ENCODE measurements at regions not wholly inside any gene's neighbourhood (a gene's known extent, or its start where the extent isn't known, plus 50 kb on each side); places are given as distances from the start of the nearest gene placed in this dataset.

DNA sequence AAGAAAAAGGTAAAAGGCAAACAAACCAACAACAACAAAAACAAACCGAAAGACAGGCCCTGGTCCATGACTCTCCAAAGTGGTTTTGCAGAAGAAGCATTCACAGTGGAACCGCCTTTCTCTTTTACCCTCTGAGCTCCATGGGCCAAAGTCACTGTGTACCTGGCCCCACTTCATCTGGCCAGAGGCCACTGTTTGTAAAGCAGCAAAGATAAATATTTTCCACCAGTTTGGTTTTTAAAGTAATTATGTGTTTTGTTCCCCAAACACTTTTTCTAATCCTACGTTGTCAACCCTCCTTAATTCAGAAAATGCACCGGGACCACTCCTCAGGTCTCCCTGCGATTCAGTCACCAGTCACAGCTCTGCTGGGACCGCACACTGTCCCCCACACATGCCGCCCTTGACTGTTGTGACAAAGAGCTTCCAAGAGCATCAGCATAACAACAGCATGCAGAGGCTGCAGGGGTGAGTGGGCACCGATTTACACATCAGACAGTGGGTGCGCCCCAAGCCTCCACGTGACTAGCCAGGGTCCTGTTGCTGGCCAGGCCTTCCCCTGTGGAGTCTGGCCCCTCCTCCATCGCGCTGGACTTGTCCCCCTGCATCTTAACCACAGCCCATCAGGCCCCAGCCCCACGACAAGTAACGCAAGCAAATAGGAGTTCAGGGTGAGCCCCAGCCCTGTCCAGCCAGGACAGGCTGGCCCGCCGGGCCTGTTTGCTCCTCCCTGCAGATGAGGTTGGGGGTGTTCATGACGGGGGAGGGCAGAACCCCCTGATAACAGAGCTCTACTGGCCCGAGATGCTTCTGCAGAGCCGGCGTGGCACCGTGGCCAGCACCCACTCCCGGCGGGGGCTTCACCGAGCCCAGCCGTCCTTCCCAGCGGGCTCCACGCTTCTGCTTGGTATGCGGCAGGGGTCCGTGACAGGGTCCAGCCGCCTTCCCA, 65.2 kb upstream of the DIO3 start:
- H3K4me3 ChIP-seq, result no peak overlapping the region
- no peaks in the 10 kb centered on the region for H3K36me3 ChIP-seq (ENCODE audit: control insufficient read depth in 4 of 4, insufficient read depth in 4 of 4, low read length in 4 of 4)
- no peak for TF ChIP-seq CTCF (IDR thresholded peaks at IDR 0.05; ENCODE audit: control extremely low read depth, extremely low read depth)
- H3K9ac ChIP-seq (ENCODE audit: insufficient read depth in 1 of 2, low read length in 2 of 2), result no peak overlapping the region
- DNase-seq, result peak in 2 of 3 donors; percentile 32 to 43
- peaks cover 0 to 7% (median 1%) of the 10 kb centered on the region in 4 donors for H3K9me3 ChIP-seq (ENCODE audit: control insufficient read depth in 4 of 4, insufficient read depth in 3 of 4, low read length in 3 of 4)
- no peak overlapping the region for H3K27ac ChIP-seq (ENCODE audit: low read depth in 1 of 2, low read length in 1 of 2)
- no peak for ATAC-seq (ENCODE audit: insufficient read depth, low FRiP score)
- H3K4me1 ChIP-seq (ENCODE audit: control insufficient read depth in 5 of 5, insufficient read depth in 5 of 5, low read length in 5 of 5), result peaks cover 0 to 25% (median 0%) of the 10 kb centered on the region in 5 donors
- peaks cover 0 to 29% (median 0%) of the 10 kb centered on the region in 3 donors for H3K27me3 ChIP-seq (ENCODE audit: control insufficient read depth in 3 of 3, insufficient read depth in 3 of 3, low read length in 2 of 3)
- WGBS, 2 donors, result 60 to 71% methylated on average over 30 of the region's 30 CpGs

DNA sequence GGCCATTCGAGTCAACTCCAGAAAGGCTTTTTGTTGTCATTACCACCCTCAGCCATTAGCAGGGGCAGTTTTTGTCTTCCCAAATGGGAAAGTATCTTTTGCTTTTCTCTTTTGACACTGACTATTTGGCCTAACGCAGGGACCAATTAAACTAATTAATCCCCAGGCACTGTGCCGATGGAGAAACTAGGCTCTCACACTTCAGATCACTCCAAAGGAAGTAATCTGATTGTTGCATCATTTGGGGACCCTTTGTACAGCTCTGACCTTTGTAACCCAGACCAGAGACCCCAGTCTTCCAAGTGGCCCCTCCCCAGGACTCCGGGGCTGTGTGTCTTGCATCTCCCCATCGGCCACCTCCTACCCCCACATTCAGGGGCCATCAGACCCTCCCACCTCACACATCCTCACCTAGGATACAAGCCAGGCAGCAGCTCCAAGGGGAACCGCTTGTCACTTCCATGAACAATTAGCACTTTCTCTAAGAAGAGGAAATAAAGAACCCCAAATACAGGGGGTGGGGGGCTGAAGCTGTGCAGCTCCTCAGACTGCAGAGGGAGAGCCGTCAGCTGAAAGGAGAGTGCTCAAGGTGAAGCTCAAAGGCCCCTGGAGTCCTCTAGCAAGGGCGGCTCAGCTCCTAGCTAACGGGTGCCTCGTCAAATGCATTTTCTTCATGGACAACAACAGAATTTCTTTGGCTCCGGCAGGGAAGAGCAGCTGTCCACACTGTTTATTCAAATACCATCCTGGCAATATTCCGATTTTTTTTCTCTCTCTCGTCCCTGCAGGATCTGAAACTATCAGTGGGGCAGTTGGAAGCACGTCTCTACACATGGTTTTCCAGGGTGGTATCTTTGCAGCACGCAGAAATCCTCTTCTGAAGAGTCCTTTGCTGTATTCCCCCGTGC, 64.3 kb upstream of the DIO3 start:
- Histone ChIP-seq H3K4me3 (no peak overlapping the region), H3K27me3 (ENCODE audit: control insufficient read depth in 3 of 3, insufficient read depth in 3 of 3, low read length in 2 of 3) (peaks cover 0 to 30% (median 0%) of the 10 kb centered on the region in 3 donors), H3K27ac (ENCODE audit: low read depth in 1 of 2, low read length in 1 of 2) (no peak overlapping the region), H3K9me3 (ENCODE audit: control insufficient read depth in 4 of 4, insufficient read depth in 3 of 4, low read length in 3 of 4) (peaks cover 0 to 7% (median 1%) of the 10 kb centered on the region in 4 donors), H3K4me1 (ENCODE audit: control insufficient read depth in 5 of 5, insufficient read depth in 5 of 5, low read length in 5 of 5) (peaks cover 0 to 28% (median 0%) of the 10 kb centered on the region in 5 donors), H3K36me3 (ENCODE audit: control insufficient read depth in 4 of 4, insufficient read depth in 4 of 4, low read length in 4 of 4) (no peaks in the 10 kb centered on the region), H3K9ac (ENCODE audit: insufficient read depth in 1 of 2, low read length in 2 of 2) (no peak overlapping the region)
- no peak for TF ChIP-seq CTCF (IDR thresholded peaks at IDR 0.05; ENCODE audit: control extremely low read depth, extremely low read depth)
- WGBS, 2 donors, result 40 to 63% methylated on average over 16 of the region's 16 CpGs
- DNase-seq, result peak; percentile 66 to 91 (median 86)
- ATAC-seq (ENCODE audit: insufficient read depth, low FRiP score), result no peak

DNA sequence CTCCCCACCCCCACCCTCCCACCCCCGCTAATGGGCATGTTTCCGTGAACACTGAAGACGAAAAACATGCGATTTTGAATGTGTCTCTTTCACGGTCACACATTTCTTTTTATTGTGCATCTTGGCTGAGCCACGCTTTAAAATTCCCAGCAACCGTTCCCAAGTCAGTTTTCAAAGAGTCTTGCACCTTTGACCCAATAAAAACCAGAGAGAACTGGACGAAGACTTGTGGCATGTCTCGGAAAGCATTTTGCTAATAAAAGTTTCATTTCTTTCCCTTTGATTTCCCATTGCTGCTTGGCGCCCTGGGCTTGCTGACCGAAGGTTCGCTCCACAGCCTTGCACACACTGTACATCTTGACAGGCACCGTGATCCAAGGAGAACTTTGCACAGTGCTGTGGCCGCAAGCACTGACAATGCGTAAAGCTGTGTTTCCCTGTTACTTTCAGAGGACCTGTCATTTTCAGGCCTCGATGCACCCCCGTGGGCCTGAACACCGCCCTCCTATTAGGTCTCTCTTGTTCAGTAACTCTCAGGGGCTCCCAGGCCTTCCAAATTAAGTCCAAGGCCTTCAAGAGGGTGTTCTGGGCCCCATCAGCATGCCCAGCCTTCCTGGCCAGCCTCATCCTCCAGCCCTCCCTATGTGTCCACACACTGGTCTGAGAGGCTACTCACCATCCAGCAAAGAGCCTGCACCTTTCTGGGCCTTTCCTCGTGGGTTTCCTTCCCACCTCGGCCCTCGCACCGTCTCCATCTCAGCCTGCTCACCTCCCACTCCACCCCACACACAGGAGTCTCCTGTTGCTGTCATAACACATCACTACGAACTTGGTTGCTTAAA, 63.4 kb upstream of the DIO3 start:
- DNase-seq (peak in 2 of 3 donors; percentile 47 to 63), ATAC-seq (ENCODE audit: insufficient read depth, low FRiP score) (no peak)
- H3K36me3 ChIP-seq (ENCODE audit: control insufficient read depth in 4 of 4, insufficient read depth in 4 of 4, low read length in 4 of 4), result no peaks in the 10 kb centered on the region
- H3K9ac ChIP-seq (ENCODE audit: insufficient read depth in 1 of 2, low read length in 2 of 2), result no peak overlapping the region
- no peak overlapping the region for H3K27ac ChIP-seq (ENCODE audit: low read depth in 1 of 2, low read length in 1 of 2)
- WGBS, 2 donors, result 81 to 90% methylated on average over 23 of the region's 23 CpGs
- peaks cover 0 to 28% (median 0%) of the 10 kb centered on the region in 5 donors for H3K4me1 ChIP-seq (ENCODE audit: control insufficient read depth in 5 of 5, insufficient read depth in 5 of 5, low read length in 5 of 5)
- H3K9me3 ChIP-seq (ENCODE audit: control insufficient read depth in 4 of 4, insufficient read depth in 3 of 4, low read length in 3 of 4), result peaks cover 0 to 7% (median 1%) of the 10 kb centered on the region in 4 donors
- TF ChIP-seq CTCF (IDR thresholded peaks at IDR 0.05; ENCODE audit: control extremely low read depth, extremely low read depth), result no peak
- no peak overlapping the region for H3K4me3 ChIP-seq
- peaks cover 0 to 29% (median 0%) of the 10 kb centered on the region in 3 donors for H3K27me3 ChIP-seq (ENCODE audit: control insufficient read depth in 3 of 3, insufficient read depth in 3 of 3, low read length in 2 of 3)
